A204.1 (cell line): ENCODE measurements at regions not wholly inside any gene's neighbourhood (a gene's known extent, or its start where the extent isn't known, plus 50 kb on each side); places are given as distances from the start of the nearest gene placed in this dataset.
"Not testable (repeated sequence)": the region's sequence is repeated elsewhere in the genome, so short reads cannot be mapped to it uniquely, and the experiment has no call there.

Experiments
- FAIRE-seq: peaks from 2 replicates; lab custom pipeline; 2012; peaks lifted over from hg19 to GRCh38; lab: Jason Lieb, UNC

GRCh38 chr16:88202207-88202745 lies 180.5 kb upstream of the ZNF469 start:
- FAIRE-seq: no peak

GRCh38 chr16:88202856-88203681 lies 179.7 kb upstream of the ZNF469 start:
- FAIRE-seq: not testable (repeated sequence)

GRCh38 chr16:88204131-88205110 lies 178.3 kb upstream of the ZNF469 start:
- FAIRE-seq: not testable (repeated sequence)

DNA sequence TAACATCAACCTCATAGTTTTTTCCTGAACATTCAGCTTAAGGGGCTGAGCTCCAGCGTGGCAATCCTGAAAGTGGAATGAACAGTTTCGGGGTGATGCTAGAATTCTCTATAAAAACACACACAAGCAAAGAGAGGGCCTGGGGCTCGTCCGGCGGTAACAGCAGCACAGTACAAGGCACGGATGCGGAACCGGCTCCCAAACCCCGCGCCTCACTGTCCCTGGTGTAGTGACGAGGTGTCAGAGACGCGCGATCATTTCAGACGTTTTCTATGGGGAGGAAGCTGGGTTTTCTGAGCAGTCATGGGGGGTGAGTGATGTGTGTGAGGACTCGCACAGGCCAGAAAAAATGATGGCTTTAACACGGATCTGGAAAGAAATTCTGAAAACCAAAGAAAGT lies 177.3 kb upstream of the ZNF469 start:
- FAIRE-seq: not testable (repeated sequence)

DNA sequence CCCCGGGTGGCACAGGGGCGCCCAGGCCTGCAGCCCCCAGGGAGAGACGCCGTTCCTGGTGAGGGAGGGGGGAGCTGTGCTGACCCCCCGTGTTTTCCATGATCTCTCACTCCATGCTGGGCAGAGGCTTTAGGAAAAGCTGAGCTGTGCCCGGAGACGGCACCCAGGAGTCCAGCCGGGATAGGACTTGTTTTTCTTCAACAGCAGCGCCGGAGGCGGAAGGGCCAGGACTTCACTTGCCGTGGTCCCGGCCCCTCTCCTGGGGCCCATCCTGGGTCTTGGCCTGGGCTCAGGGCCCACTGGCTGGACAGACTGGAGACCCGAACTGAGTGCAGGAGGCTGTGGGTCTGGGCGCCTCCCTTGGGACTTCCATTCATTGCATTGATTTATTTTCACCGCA lies 176.8 kb upstream of the ZNF469 start:
- not testable (repeated sequence) for FAIRE-seq

GRCh38 chr16:88206516-88206915 lies 176.2 kb upstream of the ZNF469 start:
- FAIRE-seq: not testable (repeated sequence)

DNA sequence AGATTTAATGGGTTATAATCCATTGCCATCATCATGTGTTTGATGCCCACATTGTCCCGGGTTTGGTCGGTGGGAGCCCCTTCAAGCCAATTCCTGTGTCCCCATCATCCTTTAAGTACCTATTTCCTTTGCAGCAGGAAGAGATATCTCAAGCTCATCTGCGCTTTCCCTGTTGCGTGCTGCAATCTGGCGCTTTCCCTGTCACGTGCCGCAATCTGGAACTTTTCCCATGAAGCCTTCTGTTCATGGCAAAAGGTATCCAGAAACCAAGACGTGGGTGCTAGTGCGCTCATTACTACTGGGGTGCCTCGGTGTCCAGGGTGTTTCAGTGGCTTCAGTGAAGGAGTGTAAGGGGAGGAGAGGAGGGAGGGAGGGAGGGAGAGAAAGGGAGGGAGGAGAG lies 174.6 kb upstream of the ZNF469 start:
- FAIRE-seq: no peak

GRCh38 chr16:88208776-88209175 lies 174.0 kb upstream of the ZNF469 start:
- FAIRE-seq: not testable (repeated sequence)

- FAIRE-seq: not testable (repeated sequence)
Measured at GRCh38 chr16:88209579-88209978, 173.2 kb upstream of the ZNF469 start.

DNA sequence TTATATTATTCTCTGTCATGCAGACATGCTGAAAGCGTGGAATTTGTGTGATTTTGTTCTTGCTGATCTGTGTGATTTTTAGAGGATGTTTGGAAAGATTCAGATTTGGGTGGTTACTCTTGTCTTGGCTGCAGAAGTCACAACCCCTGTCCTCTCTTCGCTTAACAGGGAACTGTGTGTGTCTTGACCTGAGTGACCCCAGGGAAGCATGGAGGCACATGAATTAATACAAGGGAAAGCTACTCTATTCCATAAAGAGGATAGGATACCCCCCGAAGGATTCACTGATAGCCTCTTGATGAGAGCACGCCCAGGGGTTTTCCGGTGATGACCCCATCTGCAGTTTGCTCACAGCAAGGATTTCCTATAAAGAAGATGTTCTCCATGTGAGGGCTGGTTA lies 168.8 kb upstream of the ZNF469 start:
- FAIRE-seq: not testable (repeated sequence)

DNA sequence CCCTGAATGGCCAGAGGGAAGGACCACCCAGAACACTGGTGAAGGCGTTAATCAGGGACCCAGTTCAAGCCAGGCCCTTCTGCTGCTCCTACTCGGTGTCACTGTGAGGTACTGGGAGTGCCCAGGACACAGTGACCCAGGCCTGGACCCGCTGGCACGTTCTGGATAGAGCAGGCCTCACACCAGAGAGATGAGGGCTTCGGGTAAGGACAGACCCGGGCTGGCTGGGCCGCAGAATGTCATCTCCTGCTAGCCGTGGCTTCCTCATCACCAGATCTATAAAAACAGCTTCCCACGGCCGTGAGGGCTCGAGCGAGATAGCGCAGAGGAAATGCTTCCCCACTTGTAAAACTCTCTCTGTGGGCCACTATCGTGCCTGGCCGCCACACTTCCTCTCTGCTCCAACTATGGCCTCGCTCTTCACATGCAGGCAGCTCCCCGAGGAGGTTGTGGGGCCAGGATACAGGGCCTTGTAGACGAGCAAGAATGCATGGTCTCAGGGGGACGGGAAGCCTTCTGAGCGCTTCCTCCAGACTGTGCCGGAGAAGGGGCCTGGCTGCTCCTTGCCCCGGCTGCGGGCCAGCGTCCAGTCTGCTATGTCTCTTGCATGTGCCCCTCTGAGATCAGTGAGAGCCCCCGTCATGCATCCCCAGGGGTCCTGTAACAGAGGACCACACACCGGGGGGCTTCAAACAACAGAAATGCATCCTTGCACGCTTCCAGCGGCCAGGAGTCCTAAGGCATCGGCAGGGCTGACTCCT lies 161.6 kb upstream of the ZNF469 start:
- not testable (repeated sequence) for FAIRE-seq

GRCh38 chr16:88223696-88224095 lies 159.1 kb upstream of the ZNF469 start:
- FAIRE-seq: not testable (repeated sequence)

GRCh38 chr16:88224131-88224898 lies 158.4 kb upstream of the ZNF469 start:
- FAIRE-seq: not testable (repeated sequence)

DNA sequence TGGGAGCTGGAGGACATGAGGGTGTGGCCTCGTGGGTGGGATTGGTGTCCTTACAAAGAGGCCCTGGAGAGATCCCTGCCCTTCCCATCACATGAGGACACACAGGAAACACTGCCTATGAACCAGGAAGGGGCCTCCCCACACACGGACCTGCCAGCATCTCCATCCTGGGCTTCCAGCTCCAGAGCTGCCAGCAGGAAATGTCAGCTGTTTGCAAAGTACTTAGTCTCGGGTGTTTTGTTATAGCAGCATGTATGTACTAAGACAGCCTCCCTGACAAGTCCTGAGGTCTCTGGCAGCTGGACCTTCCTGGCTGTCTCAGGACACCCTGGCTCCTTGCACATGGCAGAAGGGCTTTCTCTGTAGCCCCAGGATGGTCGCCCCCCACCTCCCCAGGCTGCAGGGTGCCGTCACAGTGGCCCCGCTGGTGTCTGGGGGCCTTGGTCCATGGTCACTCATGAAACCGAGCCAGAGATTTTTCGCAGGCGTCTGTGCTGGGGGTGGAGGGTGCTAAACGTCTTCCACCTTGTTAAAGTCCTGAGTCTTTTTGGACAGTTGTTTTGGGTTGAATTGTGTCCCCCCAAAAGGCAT lies 157.0 kb upstream of the ZNF469 start:
- not testable (repeated sequence) for FAIRE-seq

- FAIRE-seq: not testable (repeated sequence)
Measured at GRCh38 chr16:88226302-88226701, 156.5 kb upstream of the ZNF469 start.

DNA sequence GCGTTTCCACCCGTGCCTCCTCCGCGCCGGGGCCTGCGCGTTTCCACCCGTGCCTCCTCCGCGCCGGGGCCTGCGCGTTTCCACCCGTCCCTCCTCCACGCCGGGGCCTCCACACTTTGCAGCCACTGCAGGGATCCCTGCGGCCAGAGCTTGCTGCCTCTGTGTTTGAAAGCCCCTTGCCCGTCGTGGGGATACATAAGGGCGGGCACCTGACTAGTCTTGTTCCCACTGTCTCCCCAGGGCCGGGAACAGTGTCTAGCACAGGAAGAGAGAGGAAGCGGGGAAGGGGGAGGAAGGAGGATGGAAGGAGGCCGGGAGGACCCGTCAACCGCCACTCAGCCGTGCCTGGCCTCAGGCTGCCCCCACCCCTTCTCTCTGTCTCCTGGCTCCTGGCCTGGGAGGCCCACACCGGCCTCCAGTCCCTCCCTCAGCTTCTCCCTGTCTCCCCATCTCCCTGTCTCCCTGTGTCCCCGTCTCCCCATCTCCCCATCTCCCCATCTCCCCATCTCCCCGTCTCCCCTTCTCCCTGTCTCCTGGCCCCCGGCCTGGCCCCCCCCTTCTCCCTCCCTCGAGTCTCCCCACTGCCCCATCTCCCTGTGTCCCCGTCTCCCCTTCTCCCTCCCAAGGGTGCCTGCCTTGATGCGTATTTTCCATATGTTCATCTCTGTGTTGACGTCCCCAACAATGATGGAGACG lies 155.6 kb upstream of the ZNF469 start:
- FAIRE-seq: not testable (repeated sequence)

GRCh38 chr16:88227722-88228482 lies 154.9 kb upstream of the ZNF469 start:
- FAIRE-seq: not testable (repeated sequence)

DNA sequence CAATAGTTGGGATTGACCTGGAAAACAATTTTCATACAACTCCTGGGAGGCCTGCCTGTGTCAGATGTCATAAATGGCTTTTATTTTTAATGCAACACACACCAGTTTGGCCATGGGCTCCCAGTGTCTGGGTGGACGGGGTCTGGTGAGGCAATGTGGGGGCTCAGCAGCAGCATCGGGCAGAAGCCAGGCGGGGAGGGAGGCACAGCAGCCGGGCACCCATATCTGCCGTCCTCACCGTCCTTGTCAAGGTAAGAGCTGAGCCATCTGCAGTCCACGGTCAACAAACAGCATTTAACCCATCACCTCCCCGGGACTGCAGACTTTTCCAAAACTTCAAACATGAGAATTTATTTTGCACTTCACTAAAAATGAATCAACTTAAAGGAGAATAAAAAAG lies 154.0 kb upstream of the ZNF469 start:
- not testable (repeated sequence) for FAIRE-seq

GRCh38 chr16:88229710-88230109 lies 153.0 kb upstream of the ZNF469 start:
- FAIRE-seq: not testable (repeated sequence)
